ENCODE measurements at regions not wholly inside any gene's neighbourhood (a gene's known extent, or its start where the extent isn't known, plus 50 kb on each side); places are given as distances from the start of the nearest gene placed in this dataset.

DNA sequence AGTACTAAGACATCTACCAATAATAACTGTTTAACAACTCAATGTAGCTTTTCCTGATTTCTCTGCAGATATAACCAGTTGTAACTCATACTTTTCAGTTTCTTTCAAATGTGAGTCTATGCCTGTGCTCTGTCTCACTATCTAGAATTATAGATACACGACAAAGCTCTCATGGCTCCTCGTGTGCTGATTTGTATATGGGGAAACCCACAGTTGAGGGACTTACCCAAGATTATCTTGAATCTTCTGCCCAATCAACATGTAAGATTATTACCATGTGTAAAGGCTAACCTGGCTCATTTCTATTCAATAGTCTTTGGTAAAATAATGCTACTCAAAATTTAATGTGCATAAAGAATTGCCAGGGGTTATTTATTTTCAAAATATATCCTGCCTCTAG, 554.4 kb downstream of the FBXO15 start:
- TF ChIP-seq, protein P1, sequence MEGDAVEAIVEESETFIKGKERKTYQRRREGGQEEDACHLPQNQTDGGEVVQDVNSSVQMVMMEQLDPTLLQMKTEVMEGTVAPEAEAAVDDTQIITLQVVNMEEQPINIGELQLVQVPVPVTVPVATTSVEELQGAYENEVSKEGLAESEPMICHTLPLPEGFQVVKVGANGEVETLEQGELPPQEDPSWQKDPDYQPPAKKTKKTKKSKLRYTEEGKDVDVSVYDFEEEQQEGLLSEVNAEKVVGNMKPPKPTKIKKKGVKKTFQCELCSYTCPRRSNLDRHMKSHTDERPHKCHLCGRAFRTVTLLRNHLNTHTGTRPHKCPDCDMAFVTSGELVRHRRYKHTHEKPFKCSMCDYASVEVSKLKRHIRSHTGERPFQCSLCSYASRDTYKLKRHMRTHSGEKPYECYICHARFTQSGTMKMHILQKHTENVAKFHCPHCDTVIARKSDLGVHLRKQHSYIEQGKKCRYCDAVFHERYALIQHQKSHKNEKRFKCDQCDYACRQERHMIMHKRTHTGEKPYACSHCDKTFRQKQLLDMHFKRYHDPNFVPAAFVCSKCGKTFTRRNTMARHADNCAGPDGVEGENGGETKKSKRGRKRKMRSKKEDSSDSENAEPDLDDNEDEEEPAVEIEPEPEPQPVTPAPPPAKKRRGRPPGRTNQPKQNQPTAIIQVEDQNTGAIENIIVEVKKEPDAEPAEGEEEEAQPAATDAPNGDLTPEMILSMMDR (IDR thresholded peaks at IDR 0.05; ENCODE audit: unreplicated experiment): no peak
- Mint-ChIP-seq H3K27ac (ENCODE audit: low read depth, unreplicated experiment) (no peak overlapping the region), H3K9me3 (ENCODE audit: unreplicated experiment) (no peaks in the 10 kb centered on the region), H3K27me3 (ENCODE audit: insufficient read depth, unreplicated experiment) (no peaks in the 10 kb centered on the region), H3K4me1 (ENCODE audit: insufficient read depth, unreplicated experiment) (peaks cover 9% of the 10 kb centered on the region), H3K4me3 (ENCODE audit: unreplicated experiment) (no peak overlapping the region), H3K36me3 (ENCODE audit: insufficient read depth, unreplicated experiment) (no peaks in the 10 kb centered on the region)
- ChIA-PET POLR2A (no interaction called here), CTCF (no interaction called here)
- no peak for DNase-seq (ENCODE audit: unreplicated experiment)
- intact Hi-C loops (cut with micrococcal nuclease): no loop called here
- no TSS peak for BruUV-seq (replicated peaks)

DNA sequence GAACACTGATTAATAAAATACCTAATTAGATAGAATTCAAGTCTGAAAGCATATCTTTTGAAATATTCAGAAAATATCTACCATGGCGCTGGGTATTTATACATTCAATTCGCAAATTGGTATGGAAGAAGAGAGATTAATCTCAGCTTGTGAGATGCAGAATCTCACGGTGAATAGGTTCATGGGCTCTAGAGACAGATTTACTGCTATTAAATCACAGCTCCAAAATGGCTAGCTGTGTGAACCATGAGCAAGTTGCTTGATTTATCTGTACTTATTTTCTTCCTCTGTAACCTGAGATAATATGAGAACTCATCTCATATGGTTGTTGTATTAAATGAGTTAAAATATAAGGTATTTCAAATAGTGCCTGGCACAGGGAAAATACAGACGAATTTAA, 556.7 kb downstream of the FBXO15 start:
- BruUV-seq (replicated peaks): no TSS peak
- Mint-ChIP-seq H3K27me3 (ENCODE audit: insufficient read depth, unreplicated experiment) (no peaks in the 10 kb centered on the region), H3K9me3 (ENCODE audit: unreplicated experiment) (no peaks in the 10 kb centered on the region), H3K4me1 (ENCODE audit: insufficient read depth, unreplicated experiment) (peaks cover 5% of the 10 kb centered on the region), H3K4me3 (ENCODE audit: unreplicated experiment) (no peak overlapping the region), H3K27ac (ENCODE audit: low read depth, unreplicated experiment) (no peak overlapping the region), H3K36me3 (ENCODE audit: insufficient read depth, unreplicated experiment) (no peaks in the 10 kb centered on the region)
- TF ChIP-seq, protein P1 (IDR thresholded peaks at IDR 0.05; ENCODE audit: unreplicated experiment): no peak
- ChIA-PET CTCF (no interaction called here), POLR2A (no interaction called here)
- DNase-seq (ENCODE audit: unreplicated experiment): no peak
- intact Hi-C loops (cut with micrococcal nuclease): no loop called here

DNA sequence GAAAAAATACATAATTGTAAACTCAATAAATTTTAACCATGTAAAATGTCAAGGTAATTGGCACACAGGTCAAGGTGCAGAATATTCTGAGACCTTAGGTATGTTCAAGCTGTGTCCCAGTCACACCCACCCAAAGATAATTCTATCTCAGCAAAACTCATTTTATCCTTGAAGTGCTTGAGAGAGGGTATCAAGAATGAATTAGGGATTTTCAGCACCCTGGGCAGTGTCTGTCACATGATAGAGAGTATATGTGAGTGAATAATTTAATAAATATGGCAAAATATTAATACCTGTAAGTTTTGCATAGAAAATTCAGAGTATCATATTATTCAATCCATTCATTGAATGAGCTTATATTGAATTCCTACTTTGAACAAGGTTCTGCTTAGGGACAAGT, 567.9 kb downstream of the FBXO15 start:
- TF ChIP-seq, protein P1 (IDR thresholded peaks at IDR 0.05; ENCODE audit: unreplicated experiment): no peak
- Mint-ChIP-seq H3K36me3 (ENCODE audit: insufficient read depth, unreplicated experiment) (no peaks in the 10 kb centered on the region), H3K9me3 (ENCODE audit: unreplicated experiment) (no peaks in the 10 kb centered on the region), H3K27me3 (ENCODE audit: insufficient read depth, unreplicated experiment) (no peaks in the 10 kb centered on the region), H3K27ac (ENCODE audit: low read depth, unreplicated experiment) (no peak overlapping the region), H3K4me1 (ENCODE audit: insufficient read depth, unreplicated experiment) (no peaks in the 10 kb centered on the region), H3K4me3 (ENCODE audit: unreplicated experiment) (no peak overlapping the region)
- no peak for DNase-seq (ENCODE audit: unreplicated experiment)
- ChIA-PET CTCF (interaction anchor here (2.8 kb wide), 1 partner anchor 263 kb away, joined by 8 read pairs; no protein-coding TSS in a partner anchor), POLR2A (interaction anchor here (0.6 kb wide), 1 partner anchor 209 kb away, joined by 3 read pairs; no protein-coding TSS in a partner anchor)
- intact Hi-C loops (cut with micrococcal nuclease): no loop called here
- no TSS peak for BruUV-seq (replicated peaks)

DNA sequence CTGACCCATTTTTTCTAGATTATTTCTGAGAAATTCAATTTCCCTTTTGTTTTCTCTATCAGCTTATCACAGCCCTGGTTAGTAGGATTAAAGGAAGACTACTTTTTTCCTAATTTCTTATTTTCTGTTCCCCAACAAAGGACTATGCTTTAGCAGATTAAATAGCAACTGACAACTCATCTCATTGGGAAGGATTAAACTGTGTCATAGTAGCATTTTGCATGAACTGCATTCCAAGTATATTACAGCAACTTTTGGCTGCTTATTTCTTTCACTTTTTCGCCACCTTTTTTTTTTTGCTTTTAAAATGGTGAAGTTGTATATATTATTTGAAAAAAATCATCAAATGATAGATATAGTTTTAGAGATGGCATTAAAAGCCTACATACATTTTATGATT, 570.3 kb downstream of the FBXO15 start:
- Mint-ChIP-seq H3K4me3 (ENCODE audit: unreplicated experiment) (no peak overlapping the region), H3K9me3 (ENCODE audit: unreplicated experiment) (no peaks in the 10 kb centered on the region), H3K36me3 (ENCODE audit: insufficient read depth, unreplicated experiment) (no peaks in the 10 kb centered on the region), H3K27ac (ENCODE audit: low read depth, unreplicated experiment) (no peak overlapping the region), H3K4me1 (ENCODE audit: insufficient read depth, unreplicated experiment) (no peaks in the 10 kb centered on the region), H3K27me3 (ENCODE audit: insufficient read depth, unreplicated experiment) (no peaks in the 10 kb centered on the region)
- no peak for DNase-seq (ENCODE audit: unreplicated experiment)
- TF ChIP-seq, protein P1 (IDR thresholded peaks at IDR 0.05; ENCODE audit: unreplicated experiment): no peak
- ChIA-PET CTCF (no interaction called here), POLR2A (no interaction called here)
- intact Hi-C loops (cut with micrococcal nuclease): no loop called here
- no TSS peak for BruUV-seq (replicated peaks)

All from MCF 10A (cell line).